ENCODE measurements at regions not wholly inside any gene's neighbourhood (a gene's known extent, or its start where the extent isn't known, plus 50 kb on each side); places are given as distances from the start of the nearest gene placed in this dataset.

DNA sequence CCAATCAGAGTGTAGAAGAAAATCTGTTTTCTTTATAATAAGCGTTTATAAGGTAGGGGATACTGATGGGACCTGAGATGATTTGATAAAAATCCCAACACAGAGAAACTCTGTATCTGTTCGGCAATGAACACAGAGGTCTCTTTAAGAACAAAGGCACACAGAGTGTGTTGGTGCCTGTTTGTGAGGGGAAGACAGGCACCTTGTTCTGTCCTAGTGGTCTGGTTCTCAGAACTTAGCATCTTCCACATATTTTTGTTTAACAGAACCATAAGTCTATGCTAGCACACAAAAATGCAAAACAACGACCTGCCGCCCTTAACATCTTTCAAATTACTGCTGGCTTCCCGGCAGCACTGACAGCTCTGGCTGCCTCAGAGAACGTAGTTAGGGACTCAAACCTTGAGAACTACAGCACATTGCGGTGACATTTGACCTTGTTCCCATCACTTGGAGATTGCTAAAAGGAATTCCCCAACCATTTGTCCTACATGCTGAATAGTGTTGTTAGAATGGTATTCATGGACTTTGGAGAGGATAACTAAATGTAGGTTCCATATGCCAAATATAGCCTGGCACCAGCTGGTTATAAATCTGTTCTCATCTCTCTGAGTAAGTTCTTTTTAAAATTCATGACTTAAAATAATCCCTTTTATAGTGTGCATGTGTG is 871.7 kb upstream of the TYRP1 start:
- H3K27me3 ChIP-seq (ENCODE audit: insufficient read depth, low read depth) = no peaks in the 10 kb centered on the region
- H3K9me3 ChIP-seq (ENCODE audit: insufficient read depth, low read depth) = no peaks in the 10 kb centered on the region
- ChIA-PET POLR2A (ENCODE audit: unreplicated experiment) (no interaction called here), CTCF (no interaction called here)
- H3F3A ChIP-seq (ENCODE audit: insufficient read depth, low read depth) = no peaks in the 10 kb centered on the region
- no peak for DNase-seq
- H3K27ac ChIP-seq = no peak overlapping the region
- H3K36me3 ChIP-seq (ENCODE audit: low read depth) = no peaks in the 10 kb centered on the region
- H4K20me1 ChIP-seq (ENCODE audit: insufficient read depth) = no peaks in the 10 kb centered on the region
- intact Hi-C loops (cut with micrococcal nuclease; ENCODE audit: unreplicated experiment) = no loop called here
- H3K79me2 ChIP-seq (ENCODE audit: low read depth) = no peaks in the 10 kb centered on the region
- no peaks in the 10 kb centered on the region for H3K9me2 ChIP-seq (ENCODE audit: insufficient read depth)
- no peaks in the 10 kb centered on the region for H3K4me1 ChIP-seq (replicated peaks; ENCODE audit: insufficient read depth)
- no peak overlapping the region for H2AFZ ChIP-seq
- no peak overlapping the region for H3K4me2 ChIP-seq
- H3K4me3 ChIP-seq = no peak overlapping the region
- BruUV-seq (replicated peaks) = no TSS peak
- TF ChIP-seq, protein P1, sequence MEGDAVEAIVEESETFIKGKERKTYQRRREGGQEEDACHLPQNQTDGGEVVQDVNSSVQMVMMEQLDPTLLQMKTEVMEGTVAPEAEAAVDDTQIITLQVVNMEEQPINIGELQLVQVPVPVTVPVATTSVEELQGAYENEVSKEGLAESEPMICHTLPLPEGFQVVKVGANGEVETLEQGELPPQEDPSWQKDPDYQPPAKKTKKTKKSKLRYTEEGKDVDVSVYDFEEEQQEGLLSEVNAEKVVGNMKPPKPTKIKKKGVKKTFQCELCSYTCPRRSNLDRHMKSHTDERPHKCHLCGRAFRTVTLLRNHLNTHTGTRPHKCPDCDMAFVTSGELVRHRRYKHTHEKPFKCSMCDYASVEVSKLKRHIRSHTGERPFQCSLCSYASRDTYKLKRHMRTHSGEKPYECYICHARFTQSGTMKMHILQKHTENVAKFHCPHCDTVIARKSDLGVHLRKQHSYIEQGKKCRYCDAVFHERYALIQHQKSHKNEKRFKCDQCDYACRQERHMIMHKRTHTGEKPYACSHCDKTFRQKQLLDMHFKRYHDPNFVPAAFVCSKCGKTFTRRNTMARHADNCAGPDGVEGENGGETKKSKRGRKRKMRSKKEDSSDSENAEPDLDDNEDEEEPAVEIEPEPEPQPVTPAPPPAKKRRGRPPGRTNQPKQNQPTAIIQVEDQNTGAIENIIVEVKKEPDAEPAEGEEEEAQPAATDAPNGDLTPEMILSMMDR (conservative IDR thresholded peaks at IDR 0.05) = no peak
- no peak for TF ChIP-seq EZH2 (IDR thresholded peaks at IDR 0.05; ENCODE audit: low read depth)

DNA sequence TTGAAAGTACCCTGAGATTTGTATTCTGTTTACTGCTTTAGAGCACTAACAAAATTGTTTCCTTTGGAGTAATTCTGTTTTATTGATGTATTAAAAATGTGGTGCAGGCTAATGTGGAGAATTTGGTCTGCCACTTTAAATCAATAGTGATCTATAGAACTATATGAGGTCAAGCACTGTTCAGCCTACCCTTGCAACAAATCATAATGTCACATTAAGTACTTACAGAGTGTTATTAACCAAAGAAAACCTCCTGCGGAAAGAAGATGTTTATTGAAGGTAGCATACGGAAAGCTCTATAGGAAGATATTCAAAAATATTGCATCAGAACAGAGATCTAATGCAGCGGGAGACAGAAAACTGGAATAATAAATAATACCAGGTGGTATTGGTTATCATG is 865.0 kb upstream of the TYRP1 start:
- Histone ChIP-seq H3K27ac (no peak overlapping the region), H3K4me3 (no peak overlapping the region), H2AFZ (no peak overlapping the region), H4K20me1 (ENCODE audit: insufficient read depth) (no peaks in the 10 kb centered on the region), H3K79me2 (ENCODE audit: low read depth) (no peaks in the 10 kb centered on the region), H3K4me1 (replicated peaks; ENCODE audit: insufficient read depth) (no peaks in the 10 kb centered on the region), H3K9me3 (ENCODE audit: insufficient read depth, low read depth) (no peaks in the 10 kb centered on the region), H3K9me2 (ENCODE audit: insufficient read depth) (no peaks in the 10 kb centered on the region), H3K4me2 (no peak overlapping the region), H3K27me3 (ENCODE audit: insufficient read depth, low read depth) (no peaks in the 10 kb centered on the region), H3F3A (ENCODE audit: insufficient read depth, low read depth) (no peaks in the 10 kb centered on the region), H3K36me3 (ENCODE audit: low read depth) (no peaks in the 10 kb centered on the region)
- TF ChIP-seq EZH2 (IDR thresholded peaks at IDR 0.05; ENCODE audit: low read depth) = no peak
- TF ChIP-seq, protein P1 (conservative IDR thresholded peaks at IDR 0.05) = no peak
- ChIA-PET CTCF (no interaction called here), POLR2A (ENCODE audit: unreplicated experiment) (no interaction called here)
- intact Hi-C loops (cut with micrococcal nuclease; ENCODE audit: unreplicated experiment) = no loop called here
- no TSS peak for BruUV-seq (replicated peaks)
- DNase-seq = no peak

DNA sequence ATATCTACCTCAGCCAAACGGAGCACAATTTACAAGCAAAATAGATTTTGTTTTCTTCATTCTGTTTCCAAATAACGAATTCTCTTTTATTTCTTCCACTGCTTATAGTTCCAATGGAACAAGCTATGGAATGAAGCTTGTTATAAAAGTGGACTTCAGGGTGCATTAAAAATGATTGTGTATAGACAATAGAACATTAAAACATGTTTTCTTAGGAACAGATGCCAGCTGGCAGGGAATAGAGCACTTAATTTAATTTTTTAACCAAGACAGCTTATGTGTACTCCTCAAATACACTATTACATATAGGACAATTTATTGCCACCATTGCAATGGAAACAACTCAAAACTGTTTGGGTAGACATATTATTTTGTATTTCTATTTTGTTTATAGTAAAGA is 860.1 kb upstream of the TYRP1 start:
- intact Hi-C loops (cut with micrococcal nuclease; ENCODE audit: unreplicated experiment) = no loop called here
- CTCF ChIA-PET = no interaction called here
- Histone ChIP-seq H2AFZ (no peak overlapping the region), H3K4me1 (replicated peaks; ENCODE audit: insufficient read depth) (no peaks in the 10 kb centered on the region), H3K36me3 (ENCODE audit: low read depth) (no peaks in the 10 kb centered on the region), H3K4me3 (no peak overlapping the region), H3K27ac (no peak overlapping the region), H4K20me1 (ENCODE audit: insufficient read depth) (no peaks in the 10 kb centered on the region), H3K4me2 (no peak overlapping the region), H3K79me2 (ENCODE audit: low read depth) (no peaks in the 10 kb centered on the region), H3K9me2 (ENCODE audit: insufficient read depth) (no peaks in the 10 kb centered on the region), H3F3A (ENCODE audit: insufficient read depth, low read depth) (no peaks in the 10 kb centered on the region), H3K9me3 (ENCODE audit: insufficient read depth, low read depth) (no peaks in the 10 kb centered on the region), H3K27me3 (ENCODE audit: insufficient read depth, low read depth) (no peaks in the 10 kb centered on the region)
- no peak for DNase-seq
- no TSS peak for BruUV-seq (replicated peaks)
- TF ChIP-seq EZH2 (IDR thresholded peaks at IDR 0.05; ENCODE audit: low read depth) = no peak
- TF ChIP-seq, protein P1 (conservative IDR thresholded peaks at IDR 0.05) = no peak
- POLR2A ChIA-PET (ENCODE audit: unreplicated experiment) = no interaction called here

All from PC-9 (cell line).